Calu3 (cell line): ENCODE measurements at regions not wholly inside any gene's neighbourhood (a gene's known extent, or its start where the extent isn't known, plus 50 kb on each side); places are given as distances from the start of the nearest gene placed in this dataset.
"Not testable (repeated sequence)": the region's sequence is repeated elsewhere in the genome, so short reads cannot be mapped to it uniquely, and the experiment has no call there.

Experiments used
- BruUV-seq: library from RNA; stranded (reverse); fragments of 400-500 nt; replicated peaks from 2 replicates; lab custom pipeline; 2021; lab: Mats Ljungman, UMichigan
- CTCF ChIA-PET: fragments of 300-600 bp; sonication (Branson Sonifier 250); formaldehyde crosslinking; loops from one replicate; lab custom pipeline; 2022; ENCODE audit warnings: antibody characterized with exemption; lab: Charles Lee
- DNase-seq: peaks from one replicate; pipeline ENCODE4 v3.0.0; 2022
- H3K27ac Mint-ChIP-seq: one replicate; pipeline ENCODE4 v1.8.0; 2022; ENCODE audit warnings: mixed read lengths; ENCODE audit not compliant: unreplicated experiment
- H3K27me3 Mint-ChIP-seq: one replicate; pipeline ENCODE4 v1.8.0; 2022; ENCODE audit warnings: mixed read lengths; ENCODE audit not compliant: unreplicated experiment
- H3K36me3 Mint-ChIP-seq: one replicate; pipeline ENCODE4 v1.8.0; 2022; ENCODE audit warnings: mild to moderate bottlenecking, moderate library complexity, mixed read lengths; ENCODE audit not compliant: insufficient read depth, unreplicated experiment
- H3K4me1 Mint-ChIP-seq: one replicate; pipeline ENCODE4 v1.8.0; 2022; ENCODE audit warnings: mild to moderate bottlenecking, low read depth, mixed read lengths; ENCODE audit not compliant: unreplicated experiment
- H3K4me3 Mint-ChIP-seq: one replicate; pipeline ENCODE4 v1.8.0; 2022; ENCODE audit warnings: mild to moderate bottlenecking, low read depth, moderate library complexity, mixed read lengths; ENCODE audit not compliant: unreplicated experiment
- H3K9me3 Mint-ChIP-seq: one replicate; pipeline ENCODE4 v1.8.0; 2022; ENCODE audit warnings: low read depth, mixed read lengths; ENCODE audit not compliant: unreplicated experiment
- CTCF ChIP-seq: fragments of 200-600 bp; IDR thresholded peaks from one replicate; pipeline ENCODE4 v1.8.0; 2022; ENCODE audit warnings: antibody characterized with exemption; ENCODE audit not compliant: unreplicated experiment
- intact Hi-C: fragments of 100-400 bp; cut with micrococcal nuclease; formaldehyde crosslinking; loops from one replicate; pipeline ENCODE4 v1.10.0; 2022; ENCODE audit not compliant: unreplicated experiment

DNA sequence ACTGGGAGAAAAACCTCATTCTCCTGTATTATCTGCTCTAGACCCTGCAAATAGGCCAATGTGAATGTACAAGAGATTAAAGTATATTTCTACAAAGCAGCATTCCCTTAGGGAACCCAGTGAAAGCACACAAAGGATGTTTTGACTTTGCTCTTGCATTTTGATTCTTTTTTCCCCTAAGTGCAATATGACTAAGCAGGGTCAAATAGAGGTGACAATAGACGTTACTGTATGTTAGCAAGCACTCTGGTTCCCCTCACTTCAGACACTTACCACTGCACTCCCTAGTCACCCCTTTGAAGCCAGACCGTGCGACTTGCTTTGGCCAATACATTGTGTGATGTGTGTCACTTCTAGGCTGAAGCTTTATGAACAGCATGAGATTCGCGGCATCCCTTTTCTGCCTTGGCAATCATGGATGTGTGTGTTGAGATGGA is 209.7 kb downstream of the RHOU start:
- no peak for TF ChIP-seq CTCF
- CTCF ChIA-PET: interaction anchor here (0.6 kb wide), 1 partner anchor 209 kb away, joined by 3 read pairs; no protein-coding TSS in a partner anchor
- no peak for DNase-seq
- Mint-ChIP-seq H3K27ac (no peak overlapping the region), H3K4me1 (peaks cover 30% of the 10 kb centered on the region), H3K36me3 (no peaks in the 10 kb centered on the region), H3K9me3 (no peaks in the 10 kb centered on the region), H3K27me3 (no peaks in the 10 kb centered on the region), H3K4me3 (no peak overlapping the region)
- BruUV-seq: no TSS peak
- intact Hi-C loops: loop anchor here (10.0 kb wide), 1 partner anchor 280 kb away; no protein-coding TSS in a partner anchor

DNA sequence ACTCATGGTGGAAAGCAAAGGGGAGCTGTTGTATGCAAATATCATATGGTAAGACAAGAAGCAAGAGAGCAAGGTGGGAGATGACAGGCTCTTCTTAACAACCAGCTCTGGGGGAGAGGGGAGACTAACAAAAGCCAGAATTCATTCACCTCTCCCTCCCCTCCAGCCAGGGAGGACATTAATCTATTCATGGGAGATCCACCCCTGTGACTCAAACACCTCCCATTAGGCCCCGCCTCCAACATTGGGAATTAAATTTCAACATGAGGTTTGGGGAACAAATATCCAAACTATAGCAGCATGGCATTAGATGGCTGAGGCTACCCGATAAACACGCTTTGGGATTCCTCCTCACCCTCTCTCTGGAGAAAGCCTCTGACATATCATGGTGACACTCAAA is 210.6 kb downstream of the RHOU start:
- no peak for DNase-seq
- Mint-ChIP-seq H3K9me3 (no peaks in the 10 kb centered on the region), H3K36me3 (no peaks in the 10 kb centered on the region), H3K27me3 (no peaks in the 10 kb centered on the region), H3K27ac (no peak overlapping the region), H3K4me1 (peaks cover 28% of the 10 kb centered on the region), H3K4me3 (no peak overlapping the region)
- BruUV-seq: no TSS peak
- intact Hi-C loops: loop anchor here (10.0 kb wide), 1 partner anchor 279 kb away; no protein-coding TSS in a partner anchor
- CTCF ChIA-PET: interaction anchor here (0.8 kb wide), 1 partner anchor 18 kb away, joined by 3 read pairs; no protein-coding TSS in a partner anchor
- no peak for TF ChIP-seq CTCF

GRCh38 chr1:228949617-228950016 is 214.3 kb downstream of the RHOU start:
- H3K36me3 Mint-ChIP-seq: not testable (repeated sequence)
- intact Hi-C loops: loop anchor here (10.0 kb wide), 1 partner anchor 275 kb away; no protein-coding TSS in a partner anchor

GRCh38 chr1:228953207-228953606 is 217.9 kb downstream of the RHOU start:
- TF ChIP-seq CTCF: no peak
- DNase-seq: no peak
- no peaks in the 10 kb centered on the region for H3K27me3 Mint-ChIP-seq
- H3K9me3 Mint-ChIP-seq: peaks cover 4% of the 10 kb centered on the region
- H3K4me1 Mint-ChIP-seq: no peaks in the 10 kb centered on the region
- intact Hi-C loops: no loop called here
- no peak overlapping the region for H3K27ac Mint-ChIP-seq
- no peaks in the 10 kb centered on the region for H3K36me3 Mint-ChIP-seq
- BruUV-seq: no TSS peak
- CTCF ChIA-PET: no interaction called here
- H3K4me3 Mint-ChIP-seq: no peak overlapping the region

More at GRCh38 chr1:228949617-228950016, 214.3 kb downstream of the RHOU start:
- H3K27ac Mint-ChIP-seq, H3K4me3 Mint-ChIP-seq, BruUV-seq, CTCF ChIA-PET, DNase-seq, H3K4me1 Mint-ChIP-seq, H3K27me3 Mint-ChIP-seq, H3K9me3 Mint-ChIP-seq: not testable (repeated sequence)

DNA sequence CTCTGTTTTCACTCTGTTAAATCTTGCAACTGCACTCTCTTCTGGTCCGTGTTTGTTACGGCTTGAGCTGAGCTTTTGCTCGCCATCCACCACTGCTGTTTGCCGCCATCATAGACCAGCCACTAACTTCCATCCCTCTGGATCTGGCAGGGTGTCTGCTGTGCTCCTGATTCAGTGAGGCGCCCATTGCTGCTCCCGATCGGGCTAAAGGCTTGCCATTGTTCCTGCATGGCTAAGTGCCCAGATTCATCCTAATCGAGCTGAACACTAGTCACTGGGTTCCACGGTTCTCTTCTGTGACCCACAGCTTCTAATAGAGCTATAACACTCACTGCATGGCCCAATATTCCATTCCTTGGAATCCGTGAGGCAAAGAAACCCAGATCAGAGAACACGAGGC is 218.5 kb downstream of the RHOU start:
- H3K9me3 Mint-ChIP-seq, H3K4me3 Mint-ChIP-seq, BruUV-seq, CTCF ChIA-PET, DNase-seq, H3K27ac Mint-ChIP-seq, H3K36me3 Mint-ChIP-seq, H3K4me1 Mint-ChIP-seq, H3K27me3 Mint-ChIP-seq, intact Hi-C loops: not testable (repeated sequence)
